HUES6 (cell line): ENCODE measurements at regions not wholly inside any gene's neighbourhood (a gene's known extent, or its start where the extent isn't known, plus 50 kb on each side); places are given as distances from the start of the nearest gene placed in this dataset.

Experiments
- H3K27ac ChIP-seq: 2 replicates; pipeline ENCODE4 v1.7.0; 2013; ENCODE audit warnings: low read depth, mild to moderate bottlenecking, low read length, inconsistent platforms
- H3K27me3 ChIP-seq: 2 replicates; pipeline ENCODE4 v1.6.1; 2013; ENCODE audit warnings: low read length; ENCODE audit not compliant: control insufficient read depth, insufficient read depth
- H3K36me3 ChIP-seq: 2 replicates; pipeline ENCODE4 v1.6.1; 2013; ENCODE audit warnings: low read length; ENCODE audit not compliant: control insufficient read depth, insufficient read depth
- H3K4me1 ChIP-seq: 2 replicates; pipeline ENCODE4 v1.6.1; 2013; ENCODE audit warnings: low read length; ENCODE audit not compliant: control insufficient read depth, insufficient read depth
- H3K4me3 ChIP-seq: 2 replicates; pipeline ENCODE4 v1.5.1; 2013; ENCODE audit warnings: low read depth, low read length
- H3K9ac ChIP-seq: one replicate; pipeline ENCODE4 v1.6.1; 2013; ENCODE audit warnings: mild to moderate bottlenecking, low read length
- H3K9me3 ChIP-seq: 2 replicates; pipeline ENCODE4 v1.6.1; 2013; ENCODE audit warnings: low read depth, low read length; ENCODE audit not compliant: control insufficient read depth, insufficient read depth

GRCh38 chr1:29865051-29865450 is 628.7 kb downstream of the PTPRU start:
- Histone ChIP-seq H3K9me3 (peaks cover 23% of the 10 kb centered on the region), H3K27ac (no peak overlapping the region), H3K36me3 (no peaks in the 10 kb centered on the region), H3K4me1 (peaks cover 11% of the 10 kb centered on the region; the same call in 1 of the 2 replicates), H3K4me3 (no peak overlapping the region), H3K27me3 (no peaks in the 10 kb centered on the region), H3K9ac (no peak overlapping the region)

GRCh38 chr1:29864431-29865022 is 628.2 kb downstream of the PTPRU start:
- Histone ChIP-seq H3K36me3 (no peaks in the 10 kb centered on the region), H3K9ac (no peak overlapping the region), H3K27me3 (no peaks in the 10 kb centered on the region), H3K27ac (no peak overlapping the region), H3K4me3 (no peak overlapping the region), H3K4me1 (peaks cover 11% of the 10 kb centered on the region; the same call in 1 of the 2 replicates), H3K9me3 (peaks cover 18% of the 10 kb centered on the region)

GRCh38 chr1:29861922-29862321 is 625.6 kb downstream of the PTPRU start:
- H3K9ac ChIP-seq: no peak overlapping the region
- H3K9me3 ChIP-seq: peaks cover 16% of the 10 kb centered on the region
- H3K4me3 ChIP-seq: no peak overlapping the region
- H3K27me3 ChIP-seq: no peaks in the 10 kb centered on the region
- H3K36me3 ChIP-seq: no peaks in the 10 kb centered on the region
- H3K27ac ChIP-seq: no peak overlapping the region
- H3K4me1 ChIP-seq: peaks cover 11% of the 10 kb centered on the region; the same call in 1 of the 2 replicates

- H3K9ac ChIP-seq: no peak overlapping the region
- H3K4me3 ChIP-seq: no peak overlapping the region
- H3K27ac ChIP-seq: no peak overlapping the region
- H3K9me3 ChIP-seq: peaks cover 16% of the 10 kb centered on the region
- H3K4me1 ChIP-seq: peaks cover 7% of the 10 kb centered on the region; the same call in 1 of the 2 replicates
- H3K36me3 ChIP-seq: no peaks in the 10 kb centered on the region
- no peaks in the 10 kb centered on the region for H3K27me3 ChIP-seq
Measured at GRCh38 chr1:29861446-29861845, 625.1 kb downstream of the PTPRU start.

DNA sequence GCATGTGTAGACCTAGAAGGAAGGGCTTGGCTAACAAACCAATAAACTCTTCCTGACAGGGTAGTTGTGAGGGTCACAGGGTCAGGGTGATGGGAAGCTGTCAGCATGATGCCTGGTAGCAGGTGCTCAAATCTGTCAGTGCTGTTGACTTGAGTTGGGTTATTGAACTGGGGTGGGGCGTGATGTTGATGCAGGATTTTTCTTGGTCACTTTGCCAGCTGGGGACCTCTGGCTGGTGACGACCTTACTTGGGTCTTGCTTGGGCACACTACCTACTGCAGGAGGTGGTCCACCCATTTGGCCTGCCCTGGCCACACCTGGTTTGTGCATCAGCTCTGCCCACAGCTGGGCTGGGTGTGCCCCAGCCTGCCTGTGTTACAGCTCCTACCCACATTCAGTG is 624.4 kb downstream of the PTPRU start:
- Histone ChIP-seq H3K9ac (no peak overlapping the region), H3K4me3 (no peak overlapping the region), H3K4me1 (peaks cover 7% of the 10 kb centered on the region; the same call in 1 of the 2 replicates), H3K36me3 (no peaks in the 10 kb centered on the region), H3K27me3 (no peaks in the 10 kb centered on the region), H3K9me3 (peaks cover 16% of the 10 kb centered on the region), H3K27ac (no peak overlapping the region)

DNA sequence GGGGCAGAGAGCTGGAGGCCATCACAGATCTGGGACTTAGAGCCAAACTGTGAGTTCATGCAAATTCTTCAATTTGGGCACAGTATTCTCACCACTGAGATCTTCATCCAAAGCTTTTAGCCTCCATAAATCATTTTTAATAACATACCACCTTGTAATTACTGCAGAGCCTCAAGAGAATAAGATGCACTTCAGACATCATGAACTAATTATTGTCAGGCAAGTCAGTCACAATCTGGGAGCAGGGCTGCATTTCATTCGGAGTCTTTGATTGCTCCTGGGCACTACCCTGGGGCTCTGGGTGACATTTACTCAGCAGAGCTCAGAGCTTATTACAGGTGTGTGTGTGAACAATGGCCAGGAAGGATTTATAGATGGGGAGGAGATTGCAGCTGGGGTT is 623.7 kb downstream of the PTPRU start:
- H3K9me3 ChIP-seq: peaks cover 16% of the 10 kb centered on the region
- no peaks in the 10 kb centered on the region for H3K27me3 ChIP-seq
- H3K4me1 ChIP-seq: peaks cover 10% of the 10 kb centered on the region; the same call in 1 of the 2 replicates
- no peaks in the 10 kb centered on the region for H3K36me3 ChIP-seq
- H3K27ac ChIP-seq: no peak overlapping the region
- no peak overlapping the region for H3K9ac ChIP-seq
- no peak overlapping the region for H3K4me3 ChIP-seq

- H3K27ac ChIP-seq: no peak overlapping the region
- H3K9ac ChIP-seq: no peak overlapping the region
- no peak overlapping the region for H3K4me3 ChIP-seq
Measured at GRCh38 chr1:29859126-29859525, 622.8 kb downstream of the PTPRU start.

DNA sequence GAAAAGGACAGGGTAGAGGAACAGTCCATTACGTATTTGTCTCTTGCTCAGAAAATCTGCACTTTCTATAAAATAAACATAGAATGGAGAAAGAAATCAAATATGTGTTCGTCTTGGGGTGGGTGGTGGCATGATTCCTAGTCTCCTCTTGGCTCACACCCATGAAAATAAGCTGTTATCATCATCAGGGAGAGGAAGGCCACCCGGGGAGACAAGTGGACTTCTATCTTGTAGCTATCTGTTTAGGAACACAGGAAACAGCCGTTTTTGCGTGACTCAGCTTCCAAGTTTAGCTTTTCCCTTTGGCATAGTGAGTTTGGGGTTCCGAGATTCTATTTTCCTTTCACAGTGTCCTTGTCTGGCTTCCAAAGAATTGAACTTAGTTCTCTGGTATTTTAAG is 622.3 kb downstream of the PTPRU start:
- peaks cover 8% of the 10 kb centered on the region; the same call in 1 of the 2 replicates for H3K4me1 ChIP-seq
- H3K27me3 ChIP-seq: no peaks in the 10 kb centered on the region
- H3K27ac ChIP-seq: no peak overlapping the region
- H3K9me3 ChIP-seq: peaks cover 16% of the 10 kb centered on the region
- H3K9ac ChIP-seq: no peak overlapping the region
- no peaks in the 10 kb centered on the region for H3K36me3 ChIP-seq
- no peak overlapping the region for H3K4me3 ChIP-seq

More at GRCh38 chr1:29859126-29859525, 622.8 kb downstream of the PTPRU start:
- H3K36me3 ChIP-seq: no peaks in the 10 kb centered on the region
- no peaks in the 10 kb centered on the region for H3K27me3 ChIP-seq
- H3K4me1 ChIP-seq: peaks cover 8% of the 10 kb centered on the region; the same call in 1 of the 2 replicates
- H3K9me3 ChIP-seq: peaks cover 16% of the 10 kb centered on the region

DNA sequence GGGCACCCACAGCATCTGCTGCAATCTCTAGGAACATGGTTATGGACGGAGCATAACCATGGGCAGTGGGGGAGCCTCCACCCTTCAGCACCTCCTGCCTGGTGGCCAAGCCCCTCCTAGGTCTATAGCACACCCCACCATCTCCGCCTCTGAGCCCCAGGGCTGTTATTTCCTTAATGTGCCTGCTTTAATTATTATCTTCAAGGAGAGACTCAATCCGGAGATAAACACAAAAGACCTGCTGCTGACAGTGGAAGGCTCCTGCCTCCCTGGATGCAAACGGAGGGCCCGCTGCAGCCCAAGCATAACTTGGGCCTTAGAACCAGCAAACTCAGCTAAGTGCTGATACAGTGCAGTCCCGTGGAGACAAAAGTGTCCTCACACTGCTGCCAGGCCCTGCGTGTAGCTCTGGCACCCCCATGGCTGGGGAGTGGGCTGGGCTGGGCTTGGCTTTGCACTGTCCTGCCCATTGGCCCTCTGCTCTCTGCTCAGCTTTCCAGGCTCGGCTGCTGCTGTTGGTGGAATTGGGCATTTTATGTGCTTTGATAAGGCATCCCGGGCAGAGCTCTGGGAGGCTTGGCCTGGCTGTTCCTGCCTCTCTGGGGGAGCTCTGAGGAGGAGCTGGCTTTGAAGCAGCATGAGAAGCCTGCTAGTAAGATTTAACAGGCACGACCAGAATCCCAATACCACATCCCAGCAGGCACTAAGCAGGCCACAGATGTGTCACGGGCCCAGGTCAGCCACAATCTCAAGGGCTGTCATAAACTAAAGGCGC is 620.2 kb downstream of the PTPRU start:
- Histone ChIP-seq H3K4me1 (peaks cover 8% of the 10 kb centered on the region; the same call in 1 of the 2 replicates), H3K27ac (no peak overlapping the region), H3K36me3 (no peaks in the 10 kb centered on the region), H3K4me3 (no peak overlapping the region), H3K9ac (no peak overlapping the region), H3K27me3 (no peaks in the 10 kb centered on the region), H3K9me3 (peaks cover 11% of the 10 kb centered on the region)

GRCh38 chr1:29855561-29856160 is 619.3 kb downstream of the PTPRU start:
- peaks cover 2% of the 10 kb centered on the region for H3K9me3 ChIP-seq
- no peaks in the 10 kb centered on the region for H3K27me3 ChIP-seq
- H3K9ac ChIP-seq: no peak overlapping the region
- no peak overlapping the region for H3K27ac ChIP-seq
- no peak overlapping the region for H3K4me3 ChIP-seq
- H3K4me1 ChIP-seq: peaks cover 8% of the 10 kb centered on the region; the same call in 1 of the 2 replicates
- no peaks in the 10 kb centered on the region for H3K36me3 ChIP-seq
